ENCODE measurements at regions not wholly inside any gene's neighbourhood (a gene's known extent, or its start where the extent isn't known, plus 50 kb on each side); places are given as distances from the start of the nearest gene placed in this dataset.

DNA sequence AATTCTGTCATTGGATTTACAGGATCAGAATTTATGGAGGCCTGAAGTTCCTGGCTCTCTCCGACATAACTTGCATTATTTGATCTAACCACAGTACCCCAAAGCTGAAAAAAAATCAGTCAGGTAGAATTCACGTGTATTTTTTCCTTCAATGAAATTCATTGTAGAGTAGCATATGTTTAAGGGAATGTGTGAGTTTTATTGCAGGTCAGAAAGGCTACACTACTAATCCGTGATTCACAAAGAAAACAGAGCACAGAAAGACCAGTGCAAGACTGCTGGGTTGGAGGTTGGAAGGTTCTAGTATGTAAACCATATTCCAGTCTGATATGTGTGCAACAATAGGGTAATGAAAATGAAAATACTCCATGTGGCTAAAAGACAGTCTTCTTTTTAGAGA lies 247.0 kb upstream of the FERD3L start:
- peak; percentile 100 for ATAC-seq
- CTCF ChIA-PET: no interaction called here
- no peaks in the 10 kb centered on the region for H4K20me1 ChIP-seq (ENCODE audit: low read length)
- H3K79me2 ChIP-seq (ENCODE audit: low read length): no peaks in the 10 kb centered on the region
- no peaks in the 10 kb centered on the region for H3K36me3 ChIP-seq (ENCODE audit: low read depth, low read length)
- TF ChIP-seq EZH2 (IDR thresholded peaks at IDR 0.05; ENCODE audit: low read length, unreplicated experiment) (no peak), EZH2phosphoT487 (IDR thresholded peaks at IDR 0.05; ENCODE audit: borderline replicate concordance, low read length) (no peak)
- TF ChIP-seq, protein P1, sequence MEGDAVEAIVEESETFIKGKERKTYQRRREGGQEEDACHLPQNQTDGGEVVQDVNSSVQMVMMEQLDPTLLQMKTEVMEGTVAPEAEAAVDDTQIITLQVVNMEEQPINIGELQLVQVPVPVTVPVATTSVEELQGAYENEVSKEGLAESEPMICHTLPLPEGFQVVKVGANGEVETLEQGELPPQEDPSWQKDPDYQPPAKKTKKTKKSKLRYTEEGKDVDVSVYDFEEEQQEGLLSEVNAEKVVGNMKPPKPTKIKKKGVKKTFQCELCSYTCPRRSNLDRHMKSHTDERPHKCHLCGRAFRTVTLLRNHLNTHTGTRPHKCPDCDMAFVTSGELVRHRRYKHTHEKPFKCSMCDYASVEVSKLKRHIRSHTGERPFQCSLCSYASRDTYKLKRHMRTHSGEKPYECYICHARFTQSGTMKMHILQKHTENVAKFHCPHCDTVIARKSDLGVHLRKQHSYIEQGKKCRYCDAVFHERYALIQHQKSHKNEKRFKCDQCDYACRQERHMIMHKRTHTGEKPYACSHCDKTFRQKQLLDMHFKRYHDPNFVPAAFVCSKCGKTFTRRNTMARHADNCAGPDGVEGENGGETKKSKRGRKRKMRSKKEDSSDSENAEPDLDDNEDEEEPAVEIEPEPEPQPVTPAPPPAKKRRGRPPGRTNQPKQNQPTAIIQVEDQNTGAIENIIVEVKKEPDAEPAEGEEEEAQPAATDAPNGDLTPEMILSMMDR (conservative IDR thresholded peaks at IDR 0.05; ENCODE audit: low read depth, low read length): no peak
- no peaks in the 10 kb centered on the region for H3K9me2 ChIP-seq (replicated peaks; ENCODE audit: low read length)
- no peak overlapping the region for H3K4me3 ChIP-seq (ENCODE audit: low read length)
- no peak overlapping the region for H3K9ac ChIP-seq (ENCODE audit: low read length)
- BruUV-seq (replicated peaks): no TSS peak
- peak overlapping the region; percentile 16 for H3K4me2 ChIP-seq (ENCODE audit: low read length)
- peak overlapping the region; percentile 13; the same call in 1 of the 2 replicates for H3K27ac ChIP-seq (ENCODE audit: low read length)
- H3K27me3 ChIP-seq (ENCODE audit: low read length): no peaks in the 10 kb centered on the region
- DNase-seq: peak; percentile 84
- no peaks in the 10 kb centered on the region for H3K9me3 ChIP-seq (ENCODE audit: low read length)
- intact Hi-C loops (cut with micrococcal nuclease): loop anchor here (1.0 to 5.0 kb wide), 3 partner anchors 51 to 240 kb away; no protein-coding TSS in a partner anchor
- H2AFZ ChIP-seq (ENCODE audit: low read length): no peak overlapping the region
- POLR2A ChIA-PET (ENCODE audit: unreplicated experiment): interaction anchor here (0.7 kb wide), 1 partner anchor 610 kb away, joined by 5 read pairs; no protein-coding TSS in a partner anchor
- H3K4me1 ChIP-seq (ENCODE audit: insufficient read depth, low read length): peaks cover 16% of the 10 kb centered on the region
- no peaks in the 10 kb centered on the region for H3F3A ChIP-seq (ENCODE audit: low read length, unreplicated experiment)

DNA sequence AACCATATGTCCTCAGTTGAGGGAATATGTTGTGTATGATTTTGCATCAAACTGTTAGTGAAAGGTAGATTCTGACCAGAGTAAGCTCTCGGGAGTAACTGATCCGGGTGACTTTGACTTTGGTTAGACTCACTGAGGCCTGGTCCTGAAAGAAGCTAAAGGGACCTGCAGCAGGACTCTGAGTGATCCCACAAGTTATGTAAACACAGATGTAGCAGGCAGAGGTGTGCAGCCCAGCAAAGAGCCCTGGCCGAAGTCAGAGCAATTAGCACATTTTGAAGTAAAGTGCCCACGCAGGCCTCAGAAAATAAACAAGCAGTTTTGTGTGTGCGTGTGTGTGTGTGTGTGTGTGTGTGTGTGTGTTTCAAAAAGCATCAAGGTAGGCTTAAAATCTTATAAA lies 245.6 kb upstream of the FERD3L start:
- Histone ChIP-seq H3K9me3 (ENCODE audit: low read length) (no peaks in the 10 kb centered on the region), H3F3A (ENCODE audit: low read length, unreplicated experiment) (no peaks in the 10 kb centered on the region), H3K4me3 (ENCODE audit: low read length) (no peak overlapping the region), H3K27me3 (ENCODE audit: low read length) (no peaks in the 10 kb centered on the region), H3K9ac (ENCODE audit: low read length) (no peak overlapping the region), H3K4me2 (ENCODE audit: low read length) (no peak overlapping the region), H4K20me1 (ENCODE audit: low read length) (no peaks in the 10 kb centered on the region), H3K4me1 (ENCODE audit: insufficient read depth, low read length) (peaks cover 15% of the 10 kb centered on the region), H3K36me3 (ENCODE audit: low read depth, low read length) (no peaks in the 10 kb centered on the region), H3K79me2 (ENCODE audit: low read length) (no peaks in the 10 kb centered on the region), H3K27ac (ENCODE audit: low read length) (no peak overlapping the region), H2AFZ (ENCODE audit: low read length) (no peak overlapping the region), H3K9me2 (replicated peaks; ENCODE audit: low read length) (no peaks in the 10 kb centered on the region)
- no TSS peak for BruUV-seq (replicated peaks)
- CTCF ChIA-PET: interaction anchor here (0.7 kb wide), 1 partner anchor 481 kb away, joined by 3 read pairs; no protein-coding TSS in a partner anchor
- POLR2A ChIA-PET (ENCODE audit: unreplicated experiment): no interaction called here
- TF ChIP-seq EZH2 (IDR thresholded peaks at IDR 0.05; ENCODE audit: low read length, unreplicated experiment) (no peak), EZH2phosphoT487 (IDR thresholded peaks at IDR 0.05; ENCODE audit: borderline replicate concordance, low read length) (no peak)
- TF ChIP-seq, protein P1 (conservative IDR thresholded peaks at IDR 0.05; ENCODE audit: low read depth, low read length): no peak
- DNase-seq: no peak
- intact Hi-C loops (cut with micrococcal nuclease): loop anchor here (5.0 kb wide), 1 partner anchor 168 kb away; no protein-coding TSS in a partner anchor
- ATAC-seq: no peak

DNA sequence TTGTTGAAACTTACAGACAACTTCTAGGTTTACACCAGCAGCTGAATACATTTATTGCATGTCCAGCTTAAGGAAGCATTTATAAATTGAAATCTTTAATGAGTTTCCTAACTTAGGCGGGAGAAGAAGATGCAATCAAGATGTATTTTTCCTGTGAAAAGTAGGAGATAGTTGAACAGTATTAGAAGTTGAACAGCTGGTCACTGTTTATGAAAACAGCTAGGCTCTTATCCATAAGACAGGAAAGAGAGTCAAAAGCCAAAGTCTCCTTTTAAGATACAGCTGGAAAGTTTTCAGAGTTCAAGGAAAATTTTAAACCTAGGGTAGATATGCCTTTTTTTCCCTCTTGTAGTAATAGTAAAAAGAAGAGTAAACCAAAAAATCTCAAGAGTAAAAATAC lies 236.1 kb upstream of the FERD3L start:
- BruUV-seq (replicated peaks): no TSS peak
- H3K27me3 ChIP-seq (ENCODE audit: low read length): no peaks in the 10 kb centered on the region
- no peaks in the 10 kb centered on the region for H4K20me1 ChIP-seq (ENCODE audit: low read length)
- no peak overlapping the region for H3K4me3 ChIP-seq (ENCODE audit: low read length)
- DNase-seq (no peak), ATAC-seq (no peak)
- no peak overlapping the region for H3K9ac ChIP-seq (ENCODE audit: low read length)
- no peak overlapping the region for H3K4me2 ChIP-seq (ENCODE audit: low read length)
- ChIA-PET CTCF (no interaction called here), POLR2A (ENCODE audit: unreplicated experiment) (no interaction called here)
- H2AFZ ChIP-seq (ENCODE audit: low read length): no peak overlapping the region
- no peaks in the 10 kb centered on the region; the same call in 1 of the 2 replicates for H3K4me1 ChIP-seq (ENCODE audit: insufficient read depth, low read length)
- H3K9me2 ChIP-seq (replicated peaks; ENCODE audit: low read length): no peaks in the 10 kb centered on the region
- no peak for TF ChIP-seq EZH2phosphoT487 (IDR thresholded peaks at IDR 0.05; ENCODE audit: borderline replicate concordance, low read length)
- no peak for TF ChIP-seq EZH2 (IDR thresholded peaks at IDR 0.05; ENCODE audit: low read length, unreplicated experiment)
- TF ChIP-seq, protein P1 (conservative IDR thresholded peaks at IDR 0.05; ENCODE audit: low read depth, low read length): no peak
- no peaks in the 10 kb centered on the region for H3K36me3 ChIP-seq (ENCODE audit: low read depth, low read length)
- no peaks in the 10 kb centered on the region for H3F3A ChIP-seq (ENCODE audit: low read length, unreplicated experiment)
- no peaks in the 10 kb centered on the region for H3K79me2 ChIP-seq (ENCODE audit: low read length)
- intact Hi-C loops (cut with micrococcal nuclease): no loop called here
- no peak overlapping the region for H3K27ac ChIP-seq (ENCODE audit: low read length)
- H3K9me3 ChIP-seq (ENCODE audit: low read length): no peaks in the 10 kb centered on the region

Measured in PC-3 (cell line).